ENCODE measurements at regions not wholly inside any gene's neighbourhood (a gene's known extent, or its start where the extent isn't known, plus 50 kb on each side); places are given as distances from the start of the nearest gene placed in this dataset.

DNA sequence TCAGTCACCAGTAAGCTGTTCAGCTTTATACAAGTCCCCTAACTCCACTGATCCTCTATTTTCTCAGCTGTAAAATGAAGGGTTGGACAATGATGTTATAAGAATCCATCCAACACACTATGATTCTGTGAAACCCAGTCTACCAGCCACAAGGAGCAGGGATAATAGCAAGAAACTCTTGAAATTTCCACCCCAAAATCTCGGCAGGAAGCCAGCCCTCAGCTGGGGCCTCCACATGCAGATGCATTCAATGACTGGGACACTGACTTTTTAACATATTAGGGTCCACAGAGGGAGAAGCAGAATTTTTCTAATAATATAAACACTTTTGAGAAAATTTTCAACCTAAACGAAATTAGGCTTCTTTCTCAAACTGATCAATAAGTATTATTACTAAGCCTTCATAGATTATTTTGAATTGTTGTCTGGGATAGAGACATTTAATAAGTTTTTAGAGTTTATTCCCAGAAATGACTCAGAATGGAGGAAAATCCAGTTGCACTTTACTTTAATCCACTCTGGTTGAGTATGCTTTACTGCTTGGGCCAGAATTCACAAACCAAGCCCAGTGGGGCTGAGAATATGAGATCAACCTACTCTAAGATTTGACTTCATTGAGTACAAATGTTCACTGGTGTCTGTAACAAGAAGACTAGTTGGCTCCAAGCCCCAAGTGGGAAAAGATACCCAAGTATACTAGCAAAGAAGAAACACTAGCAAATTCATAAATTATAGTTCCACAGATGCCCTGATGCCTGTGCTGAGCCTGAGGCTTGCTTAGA, 168.6 kb downstream of the C7orf25 start:
- H3K4me1 ChIP-seq (ENCODE audit: control insufficient read depth in 2 of 2, insufficient read depth in 2 of 2, low read length in 2 of 2) = no peaks in the 10 kb centered on the region
- no peaks in the 10 kb centered on the region for H3K36me3 ChIP-seq (ENCODE audit: control insufficient read depth in 2 of 2, insufficient read depth in 2 of 2, low read length in 2 of 2)
- no peak overlapping the region for H3K27ac ChIP-seq (ENCODE audit: low read depth in 2 of 2, low read length in 2 of 2)
- no peak overlapping the region for H3K4me3 ChIP-seq (ENCODE audit: low read length in 2 of 2)
- no peaks in the 10 kb centered on the region for H3K9me3 ChIP-seq (ENCODE audit: control insufficient read depth in 2 of 2, low read length in 2 of 2)
- H3K27me3 ChIP-seq (ENCODE audit: control insufficient read depth in 2 of 2, insufficient read depth in 2 of 2, low read length in 2 of 2) = no peaks in the 10 kb centered on the region
- H3K9ac ChIP-seq (ENCODE audit: low read depth in 1 of 2, low read length in 2 of 2) = no peak overlapping the region

DNA sequence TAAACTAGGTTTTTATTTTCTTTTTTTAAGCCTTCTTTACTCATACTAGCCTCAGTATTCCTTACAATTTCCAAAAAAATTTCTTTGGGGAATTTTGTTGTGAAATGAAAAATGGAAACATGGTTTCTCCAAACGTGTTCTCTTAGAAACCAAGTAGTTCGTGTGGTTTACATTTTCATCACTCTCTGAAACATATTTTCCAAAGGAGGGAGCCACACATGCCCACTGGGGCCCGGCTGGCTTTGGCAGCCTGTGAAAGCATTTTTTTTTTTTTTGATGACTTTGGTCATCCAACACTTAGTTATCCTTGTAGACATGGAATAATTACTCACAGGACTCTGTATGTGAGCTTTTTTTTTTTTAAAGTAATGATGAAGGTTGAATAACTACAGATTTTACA, 169.6 kb downstream of the C7orf25 start:
- Histone ChIP-seq H3K27ac (ENCODE audit: low read depth in 2 of 2, low read length in 2 of 2) (no peak overlapping the region), H3K9ac (ENCODE audit: low read depth in 1 of 2, low read length in 2 of 2) (no peak overlapping the region), H3K4me1 (ENCODE audit: control insufficient read depth in 2 of 2, insufficient read depth in 2 of 2, low read length in 2 of 2) (no peaks in the 10 kb centered on the region), H3K36me3 (ENCODE audit: control insufficient read depth in 2 of 2, insufficient read depth in 2 of 2, low read length in 2 of 2) (no peaks in the 10 kb centered on the region), H3K9me3 (ENCODE audit: control insufficient read depth in 2 of 2, low read length in 2 of 2) (no peaks in the 10 kb centered on the region), H3K4me3 (ENCODE audit: low read length in 2 of 2) (no peak overlapping the region), H3K27me3 (ENCODE audit: control insufficient read depth in 2 of 2, insufficient read depth in 2 of 2, low read length in 2 of 2) (no peaks in the 10 kb centered on the region)

- Histone ChIP-seq H3K36me3 (ENCODE audit: control insufficient read depth in 2 of 2, insufficient read depth in 2 of 2, low read length in 2 of 2) (no peaks in the 10 kb centered on the region), H3K9me3 (ENCODE audit: control insufficient read depth in 2 of 2, low read length in 2 of 2) (no peaks in the 10 kb centered on the region), H3K9ac (ENCODE audit: low read depth in 1 of 2, low read length in 2 of 2) (no peak overlapping the region), H3K27me3 (ENCODE audit: control insufficient read depth in 2 of 2, insufficient read depth in 2 of 2, low read length in 2 of 2) (no peaks in the 10 kb centered on the region), H3K4me1 (ENCODE audit: control insufficient read depth in 2 of 2, insufficient read depth in 2 of 2, low read length in 2 of 2) (no peaks in the 10 kb centered on the region), H3K4me3 (ENCODE audit: low read length in 2 of 2) (no peak overlapping the region), H3K27ac (ENCODE audit: low read depth in 2 of 2, low read length in 2 of 2) (no peak overlapping the region)
These were observed 171.5 kb downstream of the C7orf25 start for GRCh38 chr7:42740408-42740807.

DNA sequence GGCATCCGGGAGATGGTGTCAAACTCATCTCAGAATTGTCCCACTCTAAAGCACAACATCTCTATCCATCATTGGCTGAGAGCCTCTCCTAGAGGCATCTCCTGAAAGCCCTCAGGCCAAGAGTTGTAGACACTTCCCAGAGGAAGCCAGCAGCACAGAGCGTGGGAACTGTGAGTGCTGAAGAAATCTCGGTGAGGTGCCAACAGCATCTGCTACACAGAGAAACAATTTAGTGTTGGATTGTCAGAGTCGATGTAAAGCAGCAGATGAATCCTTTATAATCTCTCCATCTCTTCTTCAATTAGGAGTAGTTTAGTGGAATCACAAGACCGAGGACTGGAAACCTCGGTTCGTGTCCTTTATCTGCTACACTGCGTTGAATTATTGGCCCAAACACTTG, 172.2 kb downstream of the C7orf25 start:
- no peak overlapping the region for H3K4me3 ChIP-seq (ENCODE audit: low read length in 2 of 2)
- no peaks in the 10 kb centered on the region for H3K9me3 ChIP-seq (ENCODE audit: control insufficient read depth in 2 of 2, low read length in 2 of 2)
- no peak overlapping the region for H3K9ac ChIP-seq (ENCODE audit: low read depth in 1 of 2, low read length in 2 of 2)
- H3K27me3 ChIP-seq (ENCODE audit: control insufficient read depth in 2 of 2, insufficient read depth in 2 of 2, low read length in 2 of 2) = no peaks in the 10 kb centered on the region
- H3K36me3 ChIP-seq (ENCODE audit: control insufficient read depth in 2 of 2, insufficient read depth in 2 of 2, low read length in 2 of 2) = no peaks in the 10 kb centered on the region
- H3K4me1 ChIP-seq (ENCODE audit: control insufficient read depth in 2 of 2, insufficient read depth in 2 of 2, low read length in 2 of 2) = no peaks in the 10 kb centered on the region
- no peak overlapping the region for H3K27ac ChIP-seq (ENCODE audit: low read depth in 2 of 2, low read length in 2 of 2)

- H3K27ac ChIP-seq (ENCODE audit: low read depth in 2 of 2, low read length in 2 of 2) = no peak overlapping the region
- H3K36me3 ChIP-seq (ENCODE audit: control insufficient read depth in 2 of 2, insufficient read depth in 2 of 2, low read length in 2 of 2) = no peaks in the 10 kb centered on the region
- no peak overlapping the region for H3K9ac ChIP-seq (ENCODE audit: low read depth in 1 of 2, low read length in 2 of 2)
- no peaks in the 10 kb centered on the region for H3K4me1 ChIP-seq (ENCODE audit: control insufficient read depth in 2 of 2, insufficient read depth in 2 of 2, low read length in 2 of 2)
- H3K4me3 ChIP-seq (ENCODE audit: low read length in 2 of 2) = no peak overlapping the region
- no peaks in the 10 kb centered on the region for H3K9me3 ChIP-seq (ENCODE audit: control insufficient read depth in 2 of 2, low read length in 2 of 2)
- no peaks in the 10 kb centered on the region for H3K27me3 ChIP-seq (ENCODE audit: control insufficient read depth in 2 of 2, insufficient read depth in 2 of 2, low read length in 2 of 2)
These were observed 174.9 kb downstream of the C7orf25 start for GRCh38 chr7:42736931-42737330.

- no peaks in the 10 kb centered on the region for H3K36me3 ChIP-seq (ENCODE audit: control insufficient read depth in 2 of 2, insufficient read depth in 2 of 2, low read length in 2 of 2)
- H3K9ac ChIP-seq (ENCODE audit: low read depth in 1 of 2, low read length in 2 of 2) = no peak overlapping the region
- H3K9me3 ChIP-seq (ENCODE audit: control insufficient read depth in 2 of 2, low read length in 2 of 2) = no peaks in the 10 kb centered on the region
- no peak overlapping the region for H3K4me3 ChIP-seq (ENCODE audit: low read length in 2 of 2)
- H3K27me3 ChIP-seq (ENCODE audit: control insufficient read depth in 2 of 2, insufficient read depth in 2 of 2, low read length in 2 of 2) = no peaks in the 10 kb centered on the region
- H3K27ac ChIP-seq (ENCODE audit: low read depth in 2 of 2, low read length in 2 of 2) = no peak overlapping the region
- no peaks in the 10 kb centered on the region for H3K4me1 ChIP-seq (ENCODE audit: control insufficient read depth in 2 of 2, insufficient read depth in 2 of 2, low read length in 2 of 2)
These were observed 176.8 kb downstream of the C7orf25 start for GRCh38 chr7:42735081-42735480.

GRCh38 chr7:42734568-42734967, 177.3 kb downstream of the C7orf25 start:
- Histone ChIP-seq H3K4me3 (ENCODE audit: low read length in 2 of 2) (no peak overlapping the region), H3K27ac (ENCODE audit: low read depth in 2 of 2, low read length in 2 of 2) (no peak overlapping the region), H3K9me3 (ENCODE audit: control insufficient read depth in 2 of 2, low read length in 2 of 2) (no peaks in the 10 kb centered on the region), H3K27me3 (ENCODE audit: control insufficient read depth in 2 of 2, insufficient read depth in 2 of 2, low read length in 2 of 2) (no peaks in the 10 kb centered on the region), H3K36me3 (ENCODE audit: control insufficient read depth in 2 of 2, insufficient read depth in 2 of 2, low read length in 2 of 2) (no peaks in the 10 kb centered on the region), H3K9ac (ENCODE audit: low read depth in 1 of 2, low read length in 2 of 2) (no peak overlapping the region), H3K4me1 (ENCODE audit: control insufficient read depth in 2 of 2, insufficient read depth in 2 of 2, low read length in 2 of 2) (no peaks in the 10 kb centered on the region)

- no peaks in the 10 kb centered on the region for H3K4me1 ChIP-seq (ENCODE audit: control insufficient read depth in 2 of 2, insufficient read depth in 2 of 2, low read length in 2 of 2)
- no peak overlapping the region for H3K4me3 ChIP-seq (ENCODE audit: low read length in 2 of 2)
- no peaks in the 10 kb centered on the region for H3K9me3 ChIP-seq (ENCODE audit: control insufficient read depth in 2 of 2, low read length in 2 of 2)
- H3K9ac ChIP-seq (ENCODE audit: low read depth in 1 of 2, low read length in 2 of 2) = no peak overlapping the region
- no peak overlapping the region for H3K27ac ChIP-seq (ENCODE audit: low read depth in 2 of 2, low read length in 2 of 2)
- H3K36me3 ChIP-seq (ENCODE audit: control insufficient read depth in 2 of 2, insufficient read depth in 2 of 2, low read length in 2 of 2) = no peaks in the 10 kb centered on the region
- H3K27me3 ChIP-seq (ENCODE audit: control insufficient read depth in 2 of 2, insufficient read depth in 2 of 2, low read length in 2 of 2) = no peaks in the 10 kb centered on the region
These were observed 178.8 kb downstream of the C7orf25 start for GRCh38 chr7:42733040-42733439.

DNA sequence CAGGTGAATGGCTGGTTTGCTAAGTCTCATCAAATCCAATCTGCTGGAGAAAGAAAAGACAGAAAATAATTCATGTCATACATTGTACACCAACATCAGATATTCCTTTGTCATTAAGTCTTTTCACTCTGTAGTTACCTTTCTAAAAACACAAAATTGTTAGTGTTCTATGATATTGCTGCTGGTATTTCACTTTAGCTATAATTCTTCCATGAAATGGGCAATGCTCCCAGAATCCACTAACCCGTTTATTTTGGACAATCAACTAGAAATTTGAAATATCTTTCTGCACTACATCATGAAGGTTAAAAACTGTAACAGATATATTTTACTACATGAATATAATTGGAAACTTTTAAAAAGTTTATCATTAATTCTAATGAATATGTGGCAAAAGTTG, 181.3 kb downstream of the C7orf25 start:
- no peaks in the 10 kb centered on the region for H3K27me3 ChIP-seq (ENCODE audit: control insufficient read depth in 2 of 2, insufficient read depth in 2 of 2, low read length in 2 of 2)
- H3K4me3 ChIP-seq (ENCODE audit: low read length in 2 of 2) = no peak overlapping the region
- no peaks in the 10 kb centered on the region for H3K36me3 ChIP-seq (ENCODE audit: control insufficient read depth in 2 of 2, insufficient read depth in 2 of 2, low read length in 2 of 2)
- no peak overlapping the region for H3K9ac ChIP-seq (ENCODE audit: low read depth in 1 of 2, low read length in 2 of 2)
- no peak overlapping the region for H3K27ac ChIP-seq (ENCODE audit: low read depth in 2 of 2, low read length in 2 of 2)
- H3K4me1 ChIP-seq (ENCODE audit: control insufficient read depth in 2 of 2, insufficient read depth in 2 of 2, low read length in 2 of 2) = no peaks in the 10 kb centered on the region
- no peaks in the 10 kb centered on the region for H3K9me3 ChIP-seq (ENCODE audit: control insufficient read depth in 2 of 2, low read length in 2 of 2)

- Histone ChIP-seq H3K4me3 (ENCODE audit: low read length in 2 of 2) (no peak overlapping the region), H3K36me3 (ENCODE audit: control insufficient read depth in 2 of 2, insufficient read depth in 2 of 2, low read length in 2 of 2) (no peaks in the 10 kb centered on the region)
These were observed 182.7 kb downstream of the C7orf25 start for GRCh38 chr7:42729053-42729765.

More at GRCh38 chr7:42729053-42729765, 182.7 kb downstream of the C7orf25 start:
- Histone ChIP-seq H3K4me1 (ENCODE audit: control insufficient read depth in 2 of 2, insufficient read depth in 2 of 2, low read length in 2 of 2) (no peaks in the 10 kb centered on the region), H3K27ac (ENCODE audit: low read depth in 2 of 2, low read length in 2 of 2) (no peak overlapping the region), H3K9me3 (ENCODE audit: control insufficient read depth in 2 of 2, low read length in 2 of 2) (no peaks in the 10 kb centered on the region), H3K27me3 (ENCODE audit: control insufficient read depth in 2 of 2, insufficient read depth in 2 of 2, low read length in 2 of 2) (no peaks in the 10 kb centered on the region), H3K9ac (ENCODE audit: low read depth in 1 of 2, low read length in 2 of 2) (no peak overlapping the region)
